GM12878 (cell line): ENCODE measurements at regions not wholly inside any gene's neighbourhood (a gene's known extent, or its start where the extent isn't known, plus 50 kb on each side); places are given as distances from the start of the nearest gene placed in this dataset.

ENCODE experiments used
- ATAC-seq: fragments of 200-7000 bp; cut with Tn5 transposase; 3 replicates; pipeline ENCODE4 v1.9.1; 2020; ENCODE audit warnings: mild to moderate bottlenecking, moderate library complexity
- BruUV-seq: library from RNA; stranded (reverse); fragments of 400-500 nt; replicated peaks from 2 replicates; lab custom pipeline; 2021; lab: Mats Ljungman, UMichigan
- CTCF ChIA-PET: fragments of 300-600 bp; sonication (Branson Sonifier 250); formaldehyde crosslinking; extraction: SDS; loops from one replicate; lab custom pipeline; 2021; ENCODE audit warnings: inconsistent platforms; lab: Yijun Ruan, JAX
- POLR2A ChIA-PET: fragments of 350-600 bp; formaldehyde crosslinking; extraction: SDS; loops from one replicate; lab custom pipeline; 2021; ENCODE audit warnings: inconsistent platforms; lab: Charles Lee
- RAD21 ChIA-PET: fragments of 300-600 bp; sonication (Branson Sonifier 250); formaldehyde crosslinking; loops from one replicate; lab custom pipeline; 2023; ENCODE audit warnings: antibody characterized with exemption; ENCODE audit not compliant: unreplicated experiment; lab: Charles Lee
- SMC1A ChIA-PET: fragments of 300-600 bp; sonication (Branson Sonifier 250); formaldehyde crosslinking; loops from one replicate; lab custom pipeline; 2023; ENCODE audit not compliant: unreplicated experiment, uncharacterized antibody; lab: Charles Lee
- DNase-seq: peaks from one replicate; pipeline ENCODE4 v3.0.0-alpha.2; 2011; ENCODE audit warnings: low read depth, low spot score
- FAIRE-seq: peaks from 3 replicates; lab custom pipeline; 2011; peaks lifted over from hg19 to GRCh38; lab: Jason Lieb, UNC
- H2AFZ ChIP-seq: 2 replicates; pipeline ENCODE4 v1.6.0; 2011; ENCODE audit warnings: low read depth, low read length, control low read depth; ENCODE audit not compliant: control insufficient read depth
- H3K27ac ChIP-seq: 2 replicates; pipeline ENCODE4 v1.5.1; 2011; ENCODE audit warnings: control low read depth; ENCODE audit not compliant: control insufficient read depth, insufficient read depth
- H3K27me3 ChIP-seq, 2 experiments: replicated peaks in 1 of 2; 2 replicates each; pipeline versions ENCODE4 v1.6.0 to v1.6.1; 2011; ENCODE audit warnings: low read length in 1 of 2; ENCODE audit not compliant: control insufficient read depth in 2 of 2, insufficient read depth in 2 of 2
- H3K36me3 ChIP-seq, 2 experiments: 2 replicates each; pipeline ENCODE4 v1.5.1; 2011; ENCODE audit warnings: low read length in 1 of 2; ENCODE audit not compliant: control insufficient read depth in 2 of 2, insufficient read depth in 2 of 2
- H3K4me1 ChIP-seq: 2 replicates; pipeline ENCODE4 v1.6.1; 2011; ENCODE audit warnings: mild to moderate bottlenecking, low read length, moderate library complexity, mixed read lengths; ENCODE audit not compliant: control insufficient read depth, insufficient read depth
- H3K4me2 ChIP-seq: 2 replicates; pipeline ENCODE4 v1.6.0; 2011; ENCODE audit warnings: control low read depth; ENCODE audit not compliant: control insufficient read depth, insufficient read depth
- H3K4me3 ChIP-seq: fragments of 200-600 bp; sonication (generic); 2 replicates; pipeline ENCODE4 v1.5.1; 2016
- H3K79me2 ChIP-seq: 2 replicates; pipeline ENCODE4 v1.6.0; 2011; ENCODE audit warnings: low read length; ENCODE audit not compliant: control insufficient read depth, insufficient read depth
- H3K9ac ChIP-seq: 2 replicates; pipeline ENCODE4 v1.8.0; 2011; ENCODE audit warnings: low read length, control low read depth, mixed read lengths; ENCODE audit not compliant: control insufficient read depth, insufficient read depth
- H3K9me3 ChIP-seq: replicated peaks from 3 replicates; pipeline ENCODE4 v1.5.1; 2011; ENCODE audit warnings: mild to moderate bottlenecking, low read length; ENCODE audit not compliant: control insufficient read depth, insufficient read depth
- H4K20me1 ChIP-seq: 2 replicates; pipeline ENCODE4 v1.6.0; 2011; ENCODE audit not compliant: control insufficient read depth, insufficient read depth
- FOXK2 ChIP-seq: fragments of 450-650 bp; IDR thresholded peaks from 2 replicates; pipeline ENCODE4 v1.6.1; 2017; ENCODE audit warnings: mild to moderate bottlenecking, moderate library complexity
- JUNB ChIP-seq: IDR thresholded peaks from 2 replicates; pipeline ENCODE4 v1.6.1; 2016; ENCODE audit warnings: antibody characterized with exemption, mild to moderate bottlenecking
- KDM1A ChIP-seq: fragments of 200-600 bp; sonication (generic); IDR thresholded peaks from 2 replicates; pipeline ENCODE4 v1.6.1; 2016; ENCODE audit warnings: borderline replicate concordance
- LARP7 ChIP-seq: fragments of 450-650 bp; IDR thresholded peaks from 2 replicates; pipeline ENCODE4 v1.6.1; 2017; ENCODE audit warnings: mild to moderate bottlenecking
- NFXL1 ChIP-seq: fragments of 450-650 bp; IDR thresholded peaks from 2 replicates; pipeline ENCODE4 v1.6.1; 2017; ENCODE audit warnings: antibody characterized with exemption, mild to moderate bottlenecking, borderline replicate concordance
- NR2F1 ChIP-seq: fragments of 450-650 bp; conservative IDR thresholded peaks from 2 replicates; pipeline ENCODE4 v1.6.1; 2017; ENCODE audit warnings: mild to moderate bottlenecking
- NRF1 ChIP-seq: conservative IDR thresholded peaks from 2 replicates; pipeline ENCODE4 v1.6.1; 2011; ENCODE audit warnings: mild to moderate bottlenecking, low read depth, low read length, improper control_type of control experiment
- RCOR1 ChIP-seq: conservative IDR thresholded peaks from 2 replicates; pipeline ENCODE4 v1.6.1; 2012; ENCODE audit warnings: low read depth, low read length, improper control_type of control experiment
- SP1 ChIP-seq: IDR thresholded peaks from one replicate; pipeline ENCODE4 v1.6.1; 2011; ENCODE audit warnings: low read depth, low read length
- STAT3 ChIP-seq: IDR thresholded peaks from 2 replicates; pipeline ENCODE4 v1.6.1; 2011; ENCODE audit warnings: low read depth, low read length, improper control_type of control experiment
- SUZ12 ChIP-seq: fragments of 200-600 bp; sonication (generic); IDR thresholded peaks from one replicate; pipeline ENCODE4 v1.6.1; 2018; ENCODE audit warnings: antibody characterized with exemption, mild to moderate bottlenecking; ENCODE audit not compliant: unreplicated experiment
- TBL1XR1 ChIP-seq: IDR thresholded peaks from 2 replicates; pipeline ENCODE4 v1.6.1; 2012; ENCODE audit warnings: low read depth, low read length, improper control_type of control experiment
- ZBED1 ChIP-seq: IDR thresholded peaks from 2 replicates; pipeline ENCODE4 v1.6.1; 2016; ENCODE audit warnings: borderline replicate concordance
- ZNF274 ChIP-seq: IDR thresholded peaks from one replicate; pipeline ENCODE4 v1.8.0; 2011; ENCODE audit not compliant: insufficient read length, insufficient read depth
- WGBS: methylation state at CpG from one replicate; pipeline ENCODE4 v1.1.6; 2016; ENCODE audit warnings: low lambda C conversion rate; ENCODE audit not compliant: insufficient replicate concordance, insufficient coverage; ENCODE audit errors: missing lambda C conversion rate; 5-methylcytosine and 5-hydroxymethylcytosine counted together
- in situ Hi-C: fragments of 300-500 bp; cut with MboI; formaldehyde crosslinking; loops from 9 replicates; pipeline ENCODE4 v1.14.3; 2018; ENCODE audit warnings: mixed read lengths
- intact Hi-C: fragments of 100-400 bp; cut with micrococcal nuclease; formaldehyde crosslinking; loops from one replicate; pipeline ENCODE4 v1.14.2; 2022; ENCODE audit not compliant: unreplicated experiment
- TF ChIP-seq, protein P1 (sequence below): IDR thresholded peaks from 2 replicates; pipeline ENCODE4 v1.6.1; 2012; ENCODE audit warnings: mild to moderate bottlenecking, low read depth, low read length
- TF ChIP-seq, protein P2 (sequence below): fragments of 450-650 bp; IDR thresholded peaks from 2 replicates; pipeline ENCODE4 v1.6.1; 2017; ENCODE audit warnings: mild to moderate bottlenecking
- TF ChIP-seq, protein P3 (sequence below): IDR thresholded peaks from 2 replicates; pipeline ENCODE4 v1.6.1; 2012; ENCODE audit warnings: low read depth, low read length, improper control_type of control experiment
- TF ChIP-seq, protein P4 (sequence below): fragments of 450-650 bp; conservative IDR thresholded peaks from 2 replicates; pipeline ENCODE4 v1.6.1; 2017; ENCODE audit warnings: mild to moderate bottlenecking, moderate library complexity

DNA sequence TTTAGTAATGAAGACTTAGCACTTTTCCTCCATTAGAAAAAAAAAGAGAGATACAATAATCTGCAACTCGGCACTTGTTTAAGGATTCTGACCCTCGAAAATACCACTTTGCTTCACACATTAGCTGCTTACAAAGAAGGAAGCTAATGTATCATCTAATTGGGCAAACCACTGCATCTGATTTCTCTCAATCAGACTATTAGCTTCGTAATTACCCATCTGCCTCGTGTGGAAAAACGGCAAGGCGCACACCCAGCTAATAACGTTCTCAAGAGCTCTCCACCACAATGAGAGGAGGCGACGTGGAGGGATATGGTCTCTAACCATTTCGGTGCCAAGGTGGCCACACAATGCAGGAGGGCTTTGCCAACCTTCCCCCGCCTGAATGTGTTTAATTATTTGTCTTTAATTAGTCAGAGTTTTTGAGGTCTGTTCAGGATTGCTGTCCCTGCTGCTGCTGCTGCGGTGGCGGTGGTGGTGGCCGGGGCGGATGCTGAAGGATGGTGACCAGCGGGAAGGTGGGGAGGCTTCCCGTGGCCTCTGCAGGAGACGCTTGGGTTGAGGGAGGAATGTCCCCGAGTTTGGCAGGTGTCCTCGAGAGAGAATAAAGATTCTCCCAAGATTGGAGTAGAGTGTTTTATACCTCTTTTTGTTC, 374.5 kb downstream of the RPS6KC1 start (continued):
- TF ChIP-seq, protein P1, sequence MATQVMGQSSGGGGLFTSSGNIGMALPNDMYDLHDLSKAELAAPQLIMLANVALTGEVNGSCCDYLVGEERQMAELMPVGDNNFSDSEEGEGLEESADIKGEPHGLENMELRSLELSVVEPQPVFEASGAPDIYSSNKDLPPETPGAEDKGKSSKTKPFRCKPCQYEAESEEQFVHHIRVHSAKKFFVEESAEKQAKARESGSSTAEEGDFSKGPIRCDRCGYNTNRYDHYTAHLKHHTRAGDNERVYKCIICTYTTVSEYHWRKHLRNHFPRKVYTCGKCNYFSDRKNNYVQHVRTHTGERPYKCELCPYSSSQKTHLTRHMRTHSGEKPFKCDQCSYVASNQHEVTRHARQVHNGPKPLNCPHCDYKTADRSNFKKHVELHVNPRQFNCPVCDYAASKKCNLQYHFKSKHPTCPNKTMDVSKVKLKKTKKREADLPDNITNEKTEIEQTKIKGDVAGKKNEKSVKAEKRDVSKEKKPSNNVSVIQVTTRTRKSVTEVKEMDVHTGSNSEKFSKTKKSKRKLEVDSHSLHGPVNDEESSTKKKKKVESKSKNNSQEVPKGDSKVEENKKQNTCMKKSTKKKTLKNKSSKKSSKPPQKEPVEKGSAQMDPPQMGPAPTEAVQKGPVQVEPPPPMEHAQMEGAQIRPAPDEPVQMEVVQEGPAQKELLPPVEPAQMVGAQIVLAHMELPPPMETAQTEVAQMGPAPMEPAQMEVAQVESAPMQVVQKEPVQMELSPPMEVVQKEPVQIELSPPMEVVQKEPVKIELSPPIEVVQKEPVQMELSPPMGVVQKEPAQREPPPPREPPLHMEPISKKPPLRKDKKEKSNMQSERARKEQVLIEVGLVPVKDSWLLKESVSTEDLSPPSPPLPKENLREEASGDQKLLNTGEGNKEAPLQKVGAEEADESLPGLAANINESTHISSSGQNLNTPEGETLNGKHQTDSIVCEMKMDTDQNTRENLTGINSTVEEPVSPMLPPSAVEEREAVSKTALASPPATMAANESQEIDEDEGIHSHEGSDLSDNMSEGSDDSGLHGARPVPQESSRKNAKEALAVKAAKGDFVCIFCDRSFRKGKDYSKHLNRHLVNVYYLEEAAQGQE, result no peak
- TF ChIP-seq LARP7 (no peak), RCOR1 (no peak), SUZ12 (no peak), NFXL1 (no peak), NR2F1 (no peak)
- TF ChIP-seq, protein P2, sequence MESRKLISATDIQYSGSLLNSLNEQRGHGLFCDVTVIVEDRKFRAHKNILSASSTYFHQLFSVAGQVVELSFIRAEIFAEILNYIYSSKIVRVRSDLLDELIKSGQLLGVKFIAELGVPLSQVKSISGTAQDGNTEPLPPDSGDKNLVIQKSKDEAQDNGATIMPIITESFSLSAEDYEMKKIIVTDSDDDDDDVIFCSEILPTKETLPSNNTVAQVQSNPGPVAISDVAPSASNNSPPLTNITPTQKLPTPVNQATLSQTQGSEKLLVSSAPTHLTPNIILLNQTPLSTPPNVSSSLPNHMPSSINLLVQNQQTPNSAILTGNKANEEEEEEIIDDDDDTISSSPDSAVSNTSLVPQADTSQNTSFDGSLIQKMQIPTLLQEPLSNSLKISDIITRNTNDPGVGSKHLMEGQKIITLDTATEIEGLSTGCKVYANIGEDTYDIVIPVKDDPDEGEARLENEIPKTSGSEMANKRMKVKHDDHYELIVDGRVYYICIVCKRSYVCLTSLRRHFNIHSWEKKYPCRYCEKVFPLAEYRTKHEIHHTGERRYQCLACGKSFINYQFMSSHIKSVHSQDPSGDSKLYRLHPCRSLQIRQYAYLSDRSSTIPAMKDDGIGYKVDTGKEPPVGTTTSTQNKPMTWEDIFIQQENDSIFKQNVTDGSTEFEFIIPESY, result no peak

DNA sequence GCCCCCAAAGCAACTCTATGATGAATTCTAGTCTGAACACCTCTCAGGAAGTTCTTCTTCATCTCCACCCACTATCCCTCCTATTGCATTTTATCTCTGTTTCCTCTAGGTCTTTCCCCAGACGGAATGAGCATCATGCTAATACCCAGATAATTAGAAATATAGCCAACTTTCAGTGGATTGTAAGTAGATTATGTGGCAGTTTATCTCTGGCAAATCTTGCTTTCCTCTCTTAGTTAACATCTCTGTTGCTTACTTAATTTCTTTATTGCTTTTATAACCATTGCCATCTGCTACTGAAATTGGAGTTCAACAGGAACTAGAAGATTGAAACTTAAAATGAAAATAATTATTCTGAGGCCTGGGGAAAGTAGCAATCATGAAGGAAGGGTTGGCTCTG, 378.6 kb downstream of the RPS6KC1 start:
- 0% methylated on average over 1 of the region's 1 CpG for WGBS
- BruUV-seq, result no TSS peak
- TF ChIP-seq TBL1XR1 (no peak), SP1 (no peak), ZBED1 (no peak), JUNB (no peak), FOXK2 (no peak), ZNF274 (no peak), KDM1A (no peak), STAT3 (no peak), NRF1 (no peak), NFXL1 (no peak)
- TF ChIP-seq, protein P3, sequence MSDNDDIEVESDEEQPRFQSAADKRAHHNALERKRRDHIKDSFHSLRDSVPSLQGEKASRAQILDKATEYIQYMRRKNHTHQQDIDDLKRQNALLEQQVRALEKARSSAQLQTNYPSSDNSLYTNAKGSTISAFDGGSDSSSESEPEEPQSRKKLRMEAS, result no peak
- TF ChIP-seq, protein P4, sequence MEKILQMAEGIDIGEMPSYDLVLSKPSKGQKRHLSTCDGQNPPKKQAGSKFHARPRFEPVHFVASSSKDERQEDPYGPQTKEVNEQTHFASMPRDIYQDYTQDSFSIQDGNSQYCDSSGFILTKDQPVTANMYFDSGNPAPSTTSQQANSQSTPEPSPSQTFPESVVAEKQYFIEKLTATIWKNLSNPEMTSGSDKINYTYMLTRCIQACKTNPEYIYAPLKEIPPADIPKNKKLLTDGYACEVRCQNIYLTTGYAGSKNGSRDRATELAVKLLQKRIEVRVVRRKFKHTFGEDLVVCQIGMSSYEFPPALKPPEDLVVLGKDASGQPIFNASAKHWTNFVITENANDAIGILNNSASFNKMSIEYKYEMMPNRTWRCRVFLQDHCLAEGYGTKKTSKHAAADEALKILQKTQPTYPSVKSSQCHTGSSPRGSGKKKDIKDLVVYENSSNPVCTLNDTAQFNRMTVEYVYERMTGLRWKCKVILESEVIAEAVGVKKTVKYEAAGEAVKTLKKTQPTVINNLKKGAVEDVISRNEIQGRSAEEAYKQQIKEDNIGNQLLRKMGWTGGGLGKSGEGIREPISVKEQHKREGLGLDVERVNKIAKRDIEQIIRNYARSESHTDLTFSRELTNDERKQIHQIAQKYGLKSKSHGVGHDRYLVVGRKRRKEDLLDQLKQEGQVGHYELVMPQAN, result no peak

More for the DNA sequence above, 378.6 kb downstream of the RPS6KC1 start:
- CTCF ChIA-PET, result no interaction called here
- RAD21 ChIA-PET, result no interaction called here
- no peak for FAIRE-seq
- no peaks in the 10 kb centered on the region for H4K20me1 ChIP-seq
- intact Hi-C loops, result no loop called here
- in situ Hi-C loops, result no loop called here
- H3K4me3 ChIP-seq, result no peak overlapping the region
- ATAC-seq, result no peak
- SMC1A ChIA-PET, result no interaction called here
- no peaks in the 10 kb centered on the region for H3K4me1 ChIP-seq
- DNase-seq, result no peak
- H3K4me2 ChIP-seq, result no peak overlapping the region
- POLR2A ChIA-PET, result no interaction called here
- H3K27ac ChIP-seq, result no peak overlapping the region
- H3K9ac ChIP-seq, result no peak overlapping the region
- no peaks in the 10 kb centered on the region for H3K79me2 ChIP-seq
- no peaks in the 10 kb centered on the region for H3K36me3 ChIP-seq
- no peak overlapping the region for H2AFZ ChIP-seq
- H3K9me3 ChIP-seq, result no peaks in the 10 kb centered on the region
- no peaks in the 10 kb centered on the region for H3K27me3 ChIP-seq
